H9 (cell line): ENCODE measurements at regions not wholly inside any gene's neighbourhood (a gene's known extent, or its start where the extent isn't known, plus 50 kb on each side); places are given as distances from the start of the nearest gene placed in this dataset.

Experiments used
- DNase-seq: peaks from one replicate; pipeline ENCODE4 v3.0.0-alpha.2; 2017
- H2AFZ ChIP-seq: one replicate; pipeline ENCODE4 v1.6.1; 2013; ENCODE audit warnings: mild to moderate bottlenecking, low read length, control low read depth, moderate library complexity
- H2AK5ac ChIP-seq: 2 replicates; pipeline ENCODE4 v1.6.1; 2013; ENCODE audit warnings: low read length, control low read depth, mixed read lengths; ENCODE audit not compliant: insufficient read length
- H2BK120ac ChIP-seq: one replicate; pipeline ENCODE4 v1.6.1; 2013; ENCODE audit warnings: low read depth, mild to moderate bottlenecking, low read length, control low read depth, inconsistent platforms; ENCODE audit not compliant: poor library complexity, severe bottlenecking
- H2BK12ac ChIP-seq: 2 replicates; pipeline ENCODE4 v1.6.1; 2013; ENCODE audit warnings: low read length, control low read depth, mixed read lengths, low read depth; ENCODE audit not compliant: insufficient read length
- H2BK15ac ChIP-seq: 2 replicates; pipeline ENCODE4 v1.6.1; 2013; ENCODE audit warnings: low read depth, low read length, control low read depth
- H2BK20ac ChIP-seq: one replicate; pipeline ENCODE4 v1.6.1; 2013; ENCODE audit warnings: low read depth, mild to moderate bottlenecking, low read length, control low read depth, inconsistent platforms; ENCODE audit not compliant: poor library complexity, severe bottlenecking
- H2BK5ac ChIP-seq: 2 replicates; pipeline ENCODE4 v1.6.1; 2013; ENCODE audit warnings: low read length, control low read depth, mixed read lengths; ENCODE audit not compliant: insufficient read length
- H3K14ac ChIP-seq: 2 replicates; pipeline ENCODE4 v1.6.1; 2013; ENCODE audit warnings: low read length, control low read depth; ENCODE audit not compliant: insufficient read depth
- H3K18ac ChIP-seq: 2 replicates; pipeline ENCODE4 v1.6.1; 2013; ENCODE audit warnings: low read depth, mild to moderate bottlenecking, mixed read lengths, low read length, control low read depth; ENCODE audit not compliant: insufficient read length
- H3K23ac ChIP-seq: 2 replicates; pipeline ENCODE4 v1.6.1; 2013; ENCODE audit warnings: low read length, control low read depth, mixed read lengths, low read depth; ENCODE audit not compliant: insufficient read length
- H3K23me2 ChIP-seq: 2 replicates; pipeline ENCODE4 v1.6.1; 2013; ENCODE audit warnings: low read depth, mild to moderate bottlenecking, mixed read lengths, low read length, control low read depth; ENCODE audit not compliant: insufficient read length, poor library complexity, severe bottlenecking
- H3K27ac ChIP-seq: 2 replicates; pipeline ENCODE4 v1.5.1; 2013; ENCODE audit warnings: low read length, control low read depth, mixed read lengths, low read depth; ENCODE audit not compliant: insufficient read length
- H3K27me3 ChIP-seq: 2 replicates; pipeline ENCODE4 v1.6.1; 2013; ENCODE audit warnings: low read length, control low read depth, inconsistent platforms; ENCODE audit not compliant: insufficient read depth
- H3K4ac ChIP-seq: 2 replicates; pipeline ENCODE4 v1.6.1; 2013; ENCODE audit warnings: low read depth, mild to moderate bottlenecking, control low read depth, inconsistent platforms, low read length, moderate library complexity
- H3K4me1 ChIP-seq: 2 replicates; pipeline ENCODE4 v1.6.1; 2013; ENCODE audit warnings: low read length, control low read depth, inconsistent platforms; ENCODE audit not compliant: insufficient read depth
- H3K4me2 ChIP-seq: 2 replicates; pipeline ENCODE4 v1.6.1; 2013; ENCODE audit warnings: low read length, control low read depth, mixed read lengths; ENCODE audit not compliant: insufficient read length, insufficient read depth
- H3K56ac ChIP-seq: 2 replicates; pipeline ENCODE4 v1.6.1; 2013; ENCODE audit warnings: low read depth, mild to moderate bottlenecking, mixed read lengths, low read length, control low read depth; ENCODE audit not compliant: insufficient read length
- H3K79me1 ChIP-seq: 2 replicates; pipeline ENCODE4 v1.6.1; 2013; ENCODE audit warnings: low read depth, mild to moderate bottlenecking, moderate library complexity, low read length, control low read depth, inconsistent platforms; ENCODE audit not compliant: insufficient read depth, poor library complexity, severe bottlenecking
- H3K79me2 ChIP-seq: 2 replicates; pipeline ENCODE4 v1.6.1; 2013; ENCODE audit warnings: low read length, control low read depth, inconsistent platforms; ENCODE audit not compliant: insufficient read depth
- H3K9ac ChIP-seq: 2 replicates; pipeline ENCODE4 v1.6.1; 2013; ENCODE audit warnings: low read length, control low read depth, mixed read lengths; ENCODE audit not compliant: insufficient read length; ENCODE audit errors: extremely low read depth
- H3K9me3 ChIP-seq: one replicate; pipeline ENCODE4 v1.6.1; 2013; ENCODE audit warnings: low read depth, low read length, inconsistent platforms; ENCODE audit not compliant: control insufficient read depth
- H3T11ph ChIP-seq: one replicate; pipeline ENCODE4 v1.6.1; 2013; ENCODE audit warnings: mild to moderate bottlenecking, low read length, control low read depth, inconsistent platforms
- H4K20me1 ChIP-seq: one replicate; pipeline ENCODE4 v1.6.1; 2013; ENCODE audit not compliant: control insufficient read depth, insufficient read length, insufficient read depth
- H4K5ac ChIP-seq: 2 replicates; pipeline ENCODE4 v1.6.1; 2013; ENCODE audit warnings: low read depth, mild to moderate bottlenecking, mixed read lengths, low read length, control low read depth; ENCODE audit not compliant: insufficient read length
- H4K8ac ChIP-seq: replicated peaks from 2 replicates; pipeline ENCODE4 v1.6.1; 2013; ENCODE audit warnings: low read length, control low read depth, mixed read lengths, low read depth; ENCODE audit not compliant: insufficient read length
- H4K91ac ChIP-seq: 2 replicates; pipeline ENCODE4 v1.6.1; 2013; ENCODE audit warnings: low read depth, mild to moderate bottlenecking, moderate library complexity, mixed read lengths, low read length, control low read depth; ENCODE audit not compliant: insufficient read length
- H3K27ac Mint-ChIP-seq, 3 experiments: 2 replicates in 2 of 3; 3 replicates in 1 of 3; pipeline ENCODE4 v1.8.0; 2020 to 2021; ENCODE audit warnings: mixed read lengths in 3 of 3, mild to moderate bottlenecking in 1 of 3, moderate library complexity in 1 of 3
- H3K27me3 Mint-ChIP-seq: 2 replicates; pipeline ENCODE4 v1.8.0; 2021; ENCODE audit warnings: low read depth, mild to moderate bottlenecking, moderate library complexity, mixed read lengths
- H3K36me3 Mint-ChIP-seq, 3 experiments: 2 replicates in 2 of 3; 3 replicates in 1 of 3; pipeline ENCODE4 v1.8.0; 2020 to 2021; ENCODE audit warnings: low read depth in 3 of 3, mixed read lengths in 3 of 3; ENCODE audit not compliant: insufficient read depth in 1 of 3
- H3K4me1 Mint-ChIP-seq, 2 experiments: 2 replicates each; pipeline ENCODE4 v1.8.0; 2020; ENCODE audit warnings: mixed read lengths in 2 of 2
- H3K4me3 Mint-ChIP-seq, 2 experiments: 2 replicates in 1 of 2; 3 replicates in 1 of 2; pipeline ENCODE4 v1.8.0; 2020 to 2021; ENCODE audit warnings: mild to moderate bottlenecking in 2 of 2, mixed read lengths in 2 of 2, moderate library complexity in 1 of 2
- H3K9me3 Mint-ChIP-seq, 2 experiments: 2 replicates in 1 of 2; 3 replicates in 1 of 2; pipeline ENCODE4 v1.8.0; 2020; ENCODE audit warnings: mild to moderate bottlenecking in 2 of 2, mixed read lengths in 2 of 2, moderate library complexity in 1 of 2
- CTCF ChIP-seq: fragments of 200-600 bp; sonication (generic); conservative IDR thresholded peaks from 3 replicates; pipeline ENCODE4 v1.8.0; 2021; ENCODE audit warnings: antibody characterized with exemption, mild to moderate bottlenecking
- WGBS: extraction: QIAGEN DNeasy Blood & Tissue Kit; methylation state at CpG from one replicate; pipeline ENCODE4 v1.1.7; 2013; ENCODE audit warnings: missing lambda C conversion rate, low lambda C conversion rate, mixed read lengths; ENCODE audit not compliant: insufficient read length; ENCODE audit errors: extremely low coverage; 5-methylcytosine and 5-hydroxymethylcytosine counted together

DNA sequence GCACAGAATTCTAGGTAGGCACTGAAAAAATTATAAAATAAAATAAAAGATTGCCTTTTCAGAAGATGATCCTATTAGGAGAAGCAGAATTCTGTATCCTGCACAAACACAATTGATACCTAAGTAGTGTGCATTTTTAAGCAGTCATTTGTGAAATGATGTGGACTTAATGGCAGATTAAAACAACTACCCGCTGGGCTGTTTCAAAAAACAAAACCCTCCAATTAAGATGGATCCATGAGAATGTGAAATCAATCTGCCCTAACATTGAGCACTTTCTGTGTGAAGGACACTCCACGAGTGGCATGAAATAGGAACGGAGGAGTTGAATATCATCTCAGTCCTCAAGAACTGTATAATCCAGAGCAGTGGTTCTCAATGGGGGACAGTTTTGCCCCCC lies 1012.8 kb upstream of the EEF2KMT start:
- no peak for TF ChIP-seq CTCF
- H4K8ac ChIP-seq: no peak overlapping the region
- H2BK120ac ChIP-seq: no peak overlapping the region
- H3K79me1 ChIP-seq: no peaks in the 10 kb centered on the region
- no peak overlapping the region for H3K4me3 Mint-ChIP-seq
- H2AK5ac ChIP-seq: no peak overlapping the region
- no peaks in the 10 kb centered on the region for H3K79me2 ChIP-seq
- no peak overlapping the region for H3K27ac ChIP-seq
- no peak overlapping the region for H2BK5ac ChIP-seq
- no peaks in the 10 kb centered on the region for H4K20me1 ChIP-seq
- no peak overlapping the region for H4K91ac ChIP-seq
- H3K4ac ChIP-seq: no peak overlapping the region
- no peak overlapping the region for H3K9ac ChIP-seq
- H3K4me2 ChIP-seq: no peak overlapping the region
- H3K4me1 Mint-ChIP-seq: peaks cover 14 to 17% of the 10 kb centered on the region in 2 experiments
- peaks cover 8 to 10% of the 10 kb centered on the region in 2 experiments; a peak in 4 of 5 replicates for H3K9me3 Mint-ChIP-seq
- peaks cover 2 to 9% (median 5%) of the 10 kb centered on the region in 3 experiments; a peak in 3 of 7 replicates for H3K36me3 Mint-ChIP-seq
- no peak overlapping the region for H4K5ac ChIP-seq
- no peak overlapping the region for H2BK15ac ChIP-seq
- no peak overlapping the region for H2BK20ac ChIP-seq
- DNase-seq: no peak
- H2AFZ ChIP-seq: no peak overlapping the region
- no peak overlapping the region for H3K56ac ChIP-seq
- H3K23me2 ChIP-seq: no peaks in the 10 kb centered on the region
- no CpG with 5 or more reads among the region's 3 CpGs for WGBS
- H3T11ph ChIP-seq: no peak overlapping the region
- no peak overlapping the region for H2BK12ac ChIP-seq
- H3K27me3 ChIP-seq: no peaks in the 10 kb centered on the region
- no peak overlapping the region for H3K14ac ChIP-seq
- no peak overlapping the region for H3K23ac ChIP-seq
- no peaks in the 10 kb centered on the region for H3K9me3 ChIP-seq
- H3K27me3 Mint-ChIP-seq: no peaks in the 10 kb centered on the region
- H3K18ac ChIP-seq: no peak overlapping the region
- no peak overlapping the region for H3K27ac Mint-ChIP-seq
- H3K4me1 ChIP-seq: no peaks in the 10 kb centered on the region; the same call in 1 of the 2 replicates
